Right atrium auricular region (tissue), 2 donors: ENCODE measurements at regions not wholly inside any gene's neighbourhood (a gene's known extent, or its start where the extent isn't known, plus 50 kb on each side); places are given as distances from the start of the nearest gene placed in this dataset.

ENCODE experiments used
- DNase-seq: peaks from one replicate; pipeline ENCODE4 v3.0.0-alpha.2; 2019; ENCODE audit warnings: low spot score
- H3K27ac ChIP-seq, 2 donors: fragments of 200-600 bp; sonication (generic); 1 replicate in 1 of 2; 2 replicates in 1 of 2; pipeline ENCODE4 v1.5.1; 2016 to 2019
- H3K27me3 ChIP-seq, 2 donors: fragments of 200-600 bp; sonication (generic); one replicate each; pipeline versions ENCODE4 v1.5.1 to v1.6.0; 2017 to 2019
- H3K36me3 ChIP-seq: fragments of 200-600 bp; sonication (generic); one replicate; pipeline ENCODE4 v1.5.1; 2016
- H3K4me1 ChIP-seq, 2 donors: fragments of 200-600 bp; sonication (generic); one replicate each; pipeline versions ENCODE4 v1.5.1 to v1.6.0; 2017 to 2019
- H3K4me3 ChIP-seq, 2 donors: fragments of 200-600 bp; sonication (generic); 1 replicate in 1 of 2; 2 replicates in 1 of 2; pipeline ENCODE4 v1.5.1; 2017 to 2019; ENCODE audit warnings: mild to moderate bottlenecking in 1 of 2, moderate library complexity in 1 of 2
- H3K9me3 ChIP-seq, 2 donors: fragments of 200-600 bp; sonication (generic); one replicate each; pipeline ENCODE4 v1.5.1; 2019
- TF ChIP-seq, protein P1 (sequence below), 2 donors: fragments of 200-600 bp; sonication (generic); IDR thresholded peaks; one replicate each; pipeline ENCODE4 v1.5.1; 2019; ENCODE audit warnings: antibody characterized with exemption in 2 of 2

DNA sequence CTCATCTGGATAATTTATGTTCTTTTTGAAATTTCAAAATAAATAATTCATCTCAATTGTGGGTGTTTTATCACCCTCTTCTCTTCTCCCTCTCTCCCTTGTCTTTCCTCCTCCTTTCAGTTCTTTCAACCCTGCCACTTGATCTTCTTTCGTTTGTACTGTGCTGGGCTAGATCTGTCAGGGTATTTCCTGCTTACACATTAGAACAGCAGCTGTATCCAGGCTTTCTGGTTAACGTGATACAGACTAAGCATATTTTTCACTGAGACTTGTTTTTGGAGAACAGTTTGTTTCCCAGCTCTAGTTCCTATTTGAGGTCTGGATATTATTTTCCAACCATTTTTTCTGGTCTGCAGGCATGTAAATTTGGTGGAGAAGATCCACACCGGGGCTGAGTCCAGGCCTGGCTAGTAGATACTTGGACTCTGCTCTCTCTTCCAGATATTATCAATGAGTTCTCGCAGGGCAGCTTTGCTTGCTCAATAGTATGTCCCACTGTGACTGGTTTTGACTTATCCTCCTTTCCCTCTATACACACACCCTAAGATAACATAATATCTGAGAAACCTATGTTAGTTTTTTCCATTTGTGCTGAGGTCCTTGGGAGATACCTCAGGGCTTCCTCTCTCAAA, 1310.7 kb upstream of the TENM3 start:
- DNase-seq, result no peak

DNA sequence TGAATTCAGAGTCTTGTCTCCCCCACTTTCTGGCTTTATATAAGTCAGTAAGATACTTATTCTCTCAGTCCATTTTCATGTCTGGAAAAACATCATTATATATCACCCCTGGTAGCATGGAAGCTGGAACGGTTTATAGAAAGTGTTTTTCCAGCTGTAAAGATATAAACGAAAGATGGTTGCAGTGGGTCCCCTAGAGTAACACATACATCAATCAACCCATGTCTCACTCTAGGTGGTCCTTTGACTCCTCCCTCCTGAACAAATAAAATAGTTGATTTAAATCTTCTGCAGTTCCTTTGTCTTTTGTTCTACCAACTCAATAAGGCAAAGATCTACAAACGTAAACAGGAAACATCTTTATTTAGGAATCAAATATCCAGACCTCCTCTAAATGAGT, 1306.1 kb upstream of the TENM3 start:
- Histone ChIP-seq H3K27me3 (no peaks in the 10 kb centered on the region), H3K27ac (no peak overlapping the region), H3K4me3 (no peak overlapping the region), H3K4me1 (no peaks in the 10 kb centered on the region), H3K9me3 (no peaks in the 10 kb centered on the region), H3K36me3 (no peaks in the 10 kb centered on the region)
- no peak for DNase-seq
- TF ChIP-seq, protein P1, sequence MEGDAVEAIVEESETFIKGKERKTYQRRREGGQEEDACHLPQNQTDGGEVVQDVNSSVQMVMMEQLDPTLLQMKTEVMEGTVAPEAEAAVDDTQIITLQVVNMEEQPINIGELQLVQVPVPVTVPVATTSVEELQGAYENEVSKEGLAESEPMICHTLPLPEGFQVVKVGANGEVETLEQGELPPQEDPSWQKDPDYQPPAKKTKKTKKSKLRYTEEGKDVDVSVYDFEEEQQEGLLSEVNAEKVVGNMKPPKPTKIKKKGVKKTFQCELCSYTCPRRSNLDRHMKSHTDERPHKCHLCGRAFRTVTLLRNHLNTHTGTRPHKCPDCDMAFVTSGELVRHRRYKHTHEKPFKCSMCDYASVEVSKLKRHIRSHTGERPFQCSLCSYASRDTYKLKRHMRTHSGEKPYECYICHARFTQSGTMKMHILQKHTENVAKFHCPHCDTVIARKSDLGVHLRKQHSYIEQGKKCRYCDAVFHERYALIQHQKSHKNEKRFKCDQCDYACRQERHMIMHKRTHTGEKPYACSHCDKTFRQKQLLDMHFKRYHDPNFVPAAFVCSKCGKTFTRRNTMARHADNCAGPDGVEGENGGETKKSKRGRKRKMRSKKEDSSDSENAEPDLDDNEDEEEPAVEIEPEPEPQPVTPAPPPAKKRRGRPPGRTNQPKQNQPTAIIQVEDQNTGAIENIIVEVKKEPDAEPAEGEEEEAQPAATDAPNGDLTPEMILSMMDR (IDR thresholded peaks at IDR 0.05), result no peak

More for the DNA sequence above, 1310.7 kb upstream of the TENM3 start:
- Histone ChIP-seq H3K4me3 (no peak overlapping the region), H3K9me3 (no peaks in the 10 kb centered on the region), H3K27me3 (no peaks in the 10 kb centered on the region), H3K4me1 (no peaks in the 10 kb centered on the region), H3K27ac (no peak overlapping the region), H3K36me3 (no peaks in the 10 kb centered on the region)
- TF ChIP-seq, protein P1 (IDR thresholded peaks at IDR 0.05), result no peak

DNA sequence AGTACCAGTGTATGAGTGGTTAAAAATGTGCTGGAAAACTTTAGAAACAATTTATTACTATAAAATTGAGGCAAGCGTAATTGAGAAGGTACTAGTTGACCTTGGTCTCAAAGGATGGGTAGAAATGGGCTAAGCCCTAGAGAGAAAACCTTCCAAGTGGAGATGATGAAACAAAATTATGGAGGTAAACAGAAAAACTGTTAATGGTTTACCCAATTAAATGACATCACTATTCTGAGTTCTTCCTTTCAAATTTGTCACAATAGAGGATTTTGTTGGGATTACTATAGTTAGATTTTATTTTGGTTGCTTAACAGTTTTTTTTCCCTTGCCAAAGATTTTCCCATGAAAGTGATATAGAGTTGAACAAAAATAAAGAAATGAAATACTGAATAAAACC, 1302.5 kb upstream of the TENM3 start:
- Histone ChIP-seq H3K4me3 (no peak overlapping the region), H3K27ac (no peak overlapping the region), H3K27me3 (no peaks in the 10 kb centered on the region), H3K4me1 (no peaks in the 10 kb centered on the region), H3K9me3 (no peaks in the 10 kb centered on the region), H3K36me3 (no peaks in the 10 kb centered on the region)
- DNase-seq, result no peak
- TF ChIP-seq, protein P1 (IDR thresholded peaks at IDR 0.05), result no peak

DNA sequence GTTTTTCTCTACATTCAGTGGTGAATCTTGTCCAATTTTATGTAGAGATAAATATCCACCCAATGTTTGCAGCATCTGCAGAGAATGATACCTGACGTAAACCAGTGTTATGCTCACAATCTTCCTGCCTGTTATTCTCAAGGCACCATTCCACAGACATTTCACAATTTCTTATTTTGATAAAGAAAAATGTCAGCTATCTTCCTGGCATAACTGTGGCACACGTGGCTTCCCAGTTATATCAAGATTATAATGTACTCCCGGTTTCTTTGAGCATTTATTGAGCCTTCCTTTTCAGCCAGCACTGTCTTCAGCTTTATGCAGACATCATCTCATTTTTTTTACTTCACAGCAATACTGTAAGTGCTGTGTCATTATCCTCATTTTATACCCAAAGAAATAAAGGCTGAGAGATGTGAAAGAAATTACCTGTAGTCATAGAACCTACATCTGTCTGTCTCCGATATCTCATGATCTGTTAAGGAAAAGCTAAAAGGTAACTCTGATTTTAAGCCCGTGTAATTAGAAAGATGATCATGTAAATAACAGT, 1300.8 kb upstream of the TENM3 start:
- H3K36me3 ChIP-seq, result no peaks in the 10 kb centered on the region
- H3K27ac ChIP-seq, result no peak overlapping the region
- no peaks in the 10 kb centered on the region for H3K9me3 ChIP-seq
- no peak overlapping the region for H3K4me3 ChIP-seq
- no peaks in the 10 kb centered on the region for H3K27me3 ChIP-seq
- TF ChIP-seq, protein P1 (IDR thresholded peaks at IDR 0.05), result no peak
- no peaks in the 10 kb centered on the region for H3K4me1 ChIP-seq
- no peak for DNase-seq

DNA sequence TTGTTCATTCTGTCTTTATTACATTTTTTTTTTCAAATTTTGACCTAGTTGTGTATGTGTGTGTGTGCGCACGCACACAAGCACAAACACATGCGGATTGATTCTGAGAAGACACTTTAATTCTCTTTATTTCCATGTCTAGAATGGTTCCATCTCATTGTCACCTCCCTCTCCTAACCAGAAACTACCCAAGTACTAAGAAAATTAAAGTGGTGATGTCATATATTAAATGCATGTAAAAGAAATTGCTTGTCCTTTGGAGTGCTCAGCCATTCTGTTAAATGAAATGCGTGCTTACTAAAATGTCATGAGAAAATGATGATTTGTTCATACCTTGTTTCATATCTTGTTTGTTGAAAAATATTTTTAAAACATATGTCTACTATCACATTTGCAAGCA, 1297.0 kb upstream of the TENM3 start:
- no peak for DNase-seq
- Histone ChIP-seq H3K27ac (no peak overlapping the region), H3K27me3 (no peaks in the 10 kb centered on the region), H3K9me3 (no peaks in the 10 kb centered on the region), H3K4me1 (no peaks in the 10 kb centered on the region), H3K36me3 (no peaks in the 10 kb centered on the region), H3K4me3 (no peak overlapping the region)
- TF ChIP-seq, protein P1 (IDR thresholded peaks at IDR 0.05), result no peak

DNA sequence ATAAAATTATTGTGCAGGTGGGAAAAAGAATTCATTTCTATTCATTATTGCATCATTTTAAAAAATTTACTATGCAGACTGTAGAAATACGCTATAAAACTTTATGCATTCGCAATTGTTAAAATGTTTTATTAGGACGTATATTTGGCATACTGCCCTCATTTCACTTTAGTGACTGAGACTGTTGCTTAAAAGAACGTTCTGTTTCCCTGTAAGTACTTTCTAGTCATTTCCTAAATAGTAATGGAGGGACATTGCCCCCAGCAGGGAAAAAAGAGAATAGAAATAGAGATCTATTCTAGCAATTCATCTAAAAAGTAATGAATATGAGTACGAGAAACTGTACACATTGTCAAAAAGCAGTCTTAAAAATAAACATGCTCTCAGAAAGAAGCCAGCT, 1295.8 kb upstream of the TENM3 start:
- TF ChIP-seq, protein P1 (IDR thresholded peaks at IDR 0.05), result no peak
- H3K27me3 ChIP-seq, result no peaks in the 10 kb centered on the region
- H3K4me3 ChIP-seq, result no peak overlapping the region
- H3K36me3 ChIP-seq, result no peaks in the 10 kb centered on the region
- H3K9me3 ChIP-seq, result no peaks in the 10 kb centered on the region
- no peak for DNase-seq
- H3K4me1 ChIP-seq, result no peaks in the 10 kb centered on the region
- no peak overlapping the region for H3K27ac ChIP-seq
